ENCODE measurements at regions not wholly inside any gene's neighbourhood (a gene's known extent, or its start where the extent isn't known, plus 50 kb on each side); places are given as distances from the start of the nearest gene placed in this dataset.

GRCh38 chrY:7963393-7963792 is 1051.8 kb upstream of the AMELY start:
- no peaks in the 10 kb centered on the region for H3K4me1 Mint-ChIP-seq
- ATAC-seq (replicated peaks; ENCODE audit: extremely low read depth, poor library complexity, severe bottlenecking) (no peak), DNase-seq (ENCODE audit: low spot score in 2 of 2) (no peak)
- peak overlapping the region; percentile 70 for H3K27ac Mint-ChIP-seq (ENCODE audit: low read depth)
- no peak overlapping the region for H3K4me3 Mint-ChIP-seq
- H3K36me3 Mint-ChIP-seq (ENCODE audit: insufficient read depth): no peaks in the 10 kb centered on the region
- H3K9me3 Mint-ChIP-seq: no peaks in the 10 kb centered on the region
- H3K27me3 Mint-ChIP-seq: peaks cover 8% of the 10 kb centered on the region

GRCh38 chrY:7962350-7962749 is 1050.8 kb upstream of the AMELY start:
- H3K36me3 Mint-ChIP-seq (ENCODE audit: insufficient read depth): no peaks in the 10 kb centered on the region
- no peak for DNase-seq (ENCODE audit: low spot score in 2 of 2)

GRCh38 chrY:7961811-7962210 is 1050.3 kb upstream of the AMELY start:
- ATAC-seq (replicated peaks; ENCODE audit: extremely low read depth, poor library complexity, severe bottlenecking): no peak
- no peak for DNase-seq (ENCODE audit: low spot score in 2 of 2)
- H3K9me3 Mint-ChIP-seq: no peaks in the 10 kb centered on the region
- peaks cover 24% of the 10 kb centered on the region for H3K27me3 Mint-ChIP-seq
- H3K4me1 Mint-ChIP-seq: no peaks in the 10 kb centered on the region
- H3K27ac Mint-ChIP-seq (ENCODE audit: low read depth): no peak overlapping the region
- no peaks in the 10 kb centered on the region for H3K36me3 Mint-ChIP-seq (ENCODE audit: insufficient read depth)
- H3K4me3 Mint-ChIP-seq: no peak overlapping the region

More at GRCh38 chrY:7962350-7962749, 1050.8 kb upstream of the AMELY start:
- Mint-ChIP-seq H3K27me3 (peaks cover 18% of the 10 kb centered on the region), H3K9me3 (no peaks in the 10 kb centered on the region), H3K4me1 (no peaks in the 10 kb centered on the region), H3K4me3 (no peak overlapping the region), H3K27ac (ENCODE audit: low read depth) (no peak overlapping the region)
- no peak for ATAC-seq (replicated peaks; ENCODE audit: extremely low read depth, poor library complexity, severe bottlenecking)

GRCh38 chrY:7957773-7958172 is 1046.2 kb upstream of the AMELY start:
- H3K4me1 Mint-ChIP-seq: no peaks in the 10 kb centered on the region
- no peak for ATAC-seq (replicated peaks; ENCODE audit: extremely low read depth, poor library complexity, severe bottlenecking)
- peaks cover 29% of the 10 kb centered on the region for H3K27me3 Mint-ChIP-seq
- H3K27ac Mint-ChIP-seq (ENCODE audit: low read depth): no peak overlapping the region
- no peak overlapping the region for H3K4me3 Mint-ChIP-seq
- DNase-seq (ENCODE audit: low spot score in 2 of 2): no peak
- H3K36me3 Mint-ChIP-seq (ENCODE audit: insufficient read depth): no peaks in the 10 kb centered on the region
- no peaks in the 10 kb centered on the region for H3K9me3 Mint-ChIP-seq

GRCh38 chrY:7951187-7951852 is 1039.8 kb upstream of the AMELY start:
- Mint-ChIP-seq H3K9me3 (no peaks in the 10 kb centered on the region), H3K27me3 (no peaks in the 10 kb centered on the region), H3K36me3 (ENCODE audit: insufficient read depth) (no peaks in the 10 kb centered on the region), H3K4me1 (no peaks in the 10 kb centered on the region), H3K4me3 (no peak overlapping the region), H3K27ac (ENCODE audit: low read depth) (no peak overlapping the region)
- DNase-seq (ENCODE audit: low spot score in 2 of 2) (no peak), ATAC-seq (replicated peaks; ENCODE audit: extremely low read depth, poor library complexity, severe bottlenecking) (no peak)

GRCh38 chrY:7944135-7944534 is 1032.6 kb upstream of the AMELY start:
- Mint-ChIP-seq H3K27me3 (no peaks in the 10 kb centered on the region), H3K4me1 (no peaks in the 10 kb centered on the region), H3K27ac (ENCODE audit: low read depth) (no peak overlapping the region), H3K9me3 (no peaks in the 10 kb centered on the region), H3K36me3 (ENCODE audit: insufficient read depth) (no peaks in the 10 kb centered on the region), H3K4me3 (no peak overlapping the region)
- ATAC-seq (replicated peaks; ENCODE audit: extremely low read depth, poor library complexity, severe bottlenecking) (no peak), DNase-seq (ENCODE audit: low spot score in 2 of 2) (no peak)

- DNase-seq (ENCODE audit: low spot score in 2 of 2): no peak
- no peaks in the 10 kb centered on the region for H3K27me3 Mint-ChIP-seq
- H3K9me3 Mint-ChIP-seq: no peaks in the 10 kb centered on the region
- no peak for ATAC-seq (replicated peaks; ENCODE audit: extremely low read depth, poor library complexity, severe bottlenecking)
- H3K4me1 Mint-ChIP-seq: no peaks in the 10 kb centered on the region
- H3K27ac Mint-ChIP-seq (ENCODE audit: low read depth): no peak overlapping the region
- no peaks in the 10 kb centered on the region for H3K36me3 Mint-ChIP-seq (ENCODE audit: insufficient read depth)
- no peak overlapping the region for H3K4me3 Mint-ChIP-seq
These were observed 1031.2 kb upstream of the AMELY start for GRCh38 chrY:7942711-7943110.

- H3K36me3 Mint-ChIP-seq (ENCODE audit: insufficient read depth): no peaks in the 10 kb centered on the region
- no peak for DNase-seq (ENCODE audit: low spot score in 2 of 2)
- no peaks in the 10 kb centered on the region for H3K9me3 Mint-ChIP-seq
- no peaks in the 10 kb centered on the region for H3K27me3 Mint-ChIP-seq
- ATAC-seq (replicated peaks; ENCODE audit: extremely low read depth, poor library complexity, severe bottlenecking): no peak
- no peaks in the 10 kb centered on the region for H3K4me1 Mint-ChIP-seq
- H3K4me3 Mint-ChIP-seq: no peak overlapping the region
- H3K27ac Mint-ChIP-seq (ENCODE audit: low read depth): no peak overlapping the region
These were observed 1030.3 kb upstream of the AMELY start for GRCh38 chrY:7941856-7942255.

- Mint-ChIP-seq H3K36me3 (ENCODE audit: insufficient read depth) (no peaks in the 10 kb centered on the region), H3K27ac (ENCODE audit: low read depth) (no peak overlapping the region), H3K27me3 (no peaks in the 10 kb centered on the region), H3K4me1 (no peaks in the 10 kb centered on the region), H3K4me3 (no peak overlapping the region), H3K9me3 (no peaks in the 10 kb centered on the region)
- DNase-seq (ENCODE audit: low spot score in 2 of 2) (no peak), ATAC-seq (replicated peaks; ENCODE audit: extremely low read depth, poor library complexity, severe bottlenecking) (no peak)
These were observed 1027.6 kb upstream of the AMELY start for GRCh38 chrY:7938982-7939718.

- no peak overlapping the region for H3K27ac Mint-ChIP-seq (ENCODE audit: low read depth)
- H3K36me3 Mint-ChIP-seq (ENCODE audit: insufficient read depth): no peaks in the 10 kb centered on the region
- DNase-seq (ENCODE audit: low spot score in 2 of 2): no peak
- H3K4me3 Mint-ChIP-seq: no peak overlapping the region
- H3K27me3 Mint-ChIP-seq: no peaks in the 10 kb centered on the region
- no peaks in the 10 kb centered on the region for H3K4me1 Mint-ChIP-seq
- H3K9me3 Mint-ChIP-seq: no peaks in the 10 kb centered on the region
- ATAC-seq (replicated peaks; ENCODE audit: extremely low read depth, poor library complexity, severe bottlenecking): no peak
These were observed 1025.3 kb upstream of the AMELY start for GRCh38 chrY:7936831-7937230.

- no peak for ATAC-seq (replicated peaks; ENCODE audit: extremely low read depth, poor library complexity, severe bottlenecking)
These were observed 1024.5 kb upstream of the AMELY start for GRCh38 chrY:7936046-7936445.

GRCh38 chrY:7935606-7936005 is 1024.1 kb upstream of the AMELY start:
- Mint-ChIP-seq H3K27me3 (no peaks in the 10 kb centered on the region), H3K4me1 (no peaks in the 10 kb centered on the region)
- no peak for ATAC-seq (replicated peaks; ENCODE audit: extremely low read depth, poor library complexity, severe bottlenecking)

More at GRCh38 chrY:7936046-7936445, 1024.5 kb upstream of the AMELY start:
- no peak for DNase-seq (ENCODE audit: low spot score in 2 of 2)
- Mint-ChIP-seq H3K4me1 (no peaks in the 10 kb centered on the region), H3K9me3 (no peaks in the 10 kb centered on the region), H3K27me3 (no peaks in the 10 kb centered on the region), H3K27ac (ENCODE audit: low read depth) (no peak overlapping the region), H3K4me3 (no peak overlapping the region), H3K36me3 (ENCODE audit: insufficient read depth) (no peaks in the 10 kb centered on the region)

GRCh38 chrY:7932424-7932823 is 1020.9 kb upstream of the AMELY start:
- Mint-ChIP-seq H3K27ac (ENCODE audit: low read depth) (no peak overlapping the region), H3K36me3 (ENCODE audit: insufficient read depth) (no peaks in the 10 kb centered on the region), H3K27me3 (no peaks in the 10 kb centered on the region), H3K4me3 (no peak overlapping the region), H3K9me3 (no peaks in the 10 kb centered on the region), H3K4me1 (no peaks in the 10 kb centered on the region)
- no peak for ATAC-seq (replicated peaks; ENCODE audit: extremely low read depth, poor library complexity, severe bottlenecking)
- DNase-seq (ENCODE audit: low spot score in 2 of 2): no peak

More at GRCh38 chrY:7935606-7936005, 1024.1 kb upstream of the AMELY start:
- Mint-ChIP-seq H3K4me3 (no peak overlapping the region), H3K36me3 (ENCODE audit: insufficient read depth) (no peaks in the 10 kb centered on the region), H3K9me3 (no peaks in the 10 kb centered on the region), H3K27ac (ENCODE audit: low read depth) (no peak overlapping the region)
- no peak for DNase-seq (ENCODE audit: low spot score in 2 of 2)
